ENCODE measurements at regions not wholly inside any gene's neighbourhood (a gene's known extent, or its start where the extent isn't known, plus 50 kb on each side); places are given as distances from the start of the nearest gene placed in this dataset.
"Not testable (repeated sequence)": the region's sequence is repeated elsewhere in the genome, so short reads cannot be mapped to it uniquely, and the experiment has no call there.

DNA sequence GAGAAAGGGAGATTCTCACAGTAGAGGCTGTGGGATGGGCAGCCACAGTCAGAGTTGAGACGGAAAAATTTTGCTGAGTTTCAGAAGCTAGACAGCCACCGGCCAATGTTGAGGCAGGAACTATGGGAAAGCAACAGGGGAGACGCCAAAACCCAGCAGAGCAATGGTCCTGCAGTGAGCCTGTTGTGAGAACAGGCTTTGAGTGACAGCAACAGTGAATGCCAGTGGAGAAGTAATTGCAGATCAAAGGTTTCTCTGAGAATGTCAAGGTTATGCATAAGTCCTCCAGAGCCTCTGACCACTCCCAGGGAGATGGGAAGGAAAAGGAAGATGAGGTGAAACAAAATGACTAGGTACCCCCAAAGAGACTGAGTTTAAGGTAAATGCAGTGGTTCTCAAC, 54.2 kb upstream of the DAAM1 start:
- no peak for DNase-seq (ENCODE audit: low read depth)
- no peak for TF ChIP-seq CTCF (conservative IDR thresholded peaks at IDR 0.05; ENCODE audit: low read length)
- no peak overlapping the region for H3K4me3 ChIP-seq (ENCODE audit: low read length)

DNA sequence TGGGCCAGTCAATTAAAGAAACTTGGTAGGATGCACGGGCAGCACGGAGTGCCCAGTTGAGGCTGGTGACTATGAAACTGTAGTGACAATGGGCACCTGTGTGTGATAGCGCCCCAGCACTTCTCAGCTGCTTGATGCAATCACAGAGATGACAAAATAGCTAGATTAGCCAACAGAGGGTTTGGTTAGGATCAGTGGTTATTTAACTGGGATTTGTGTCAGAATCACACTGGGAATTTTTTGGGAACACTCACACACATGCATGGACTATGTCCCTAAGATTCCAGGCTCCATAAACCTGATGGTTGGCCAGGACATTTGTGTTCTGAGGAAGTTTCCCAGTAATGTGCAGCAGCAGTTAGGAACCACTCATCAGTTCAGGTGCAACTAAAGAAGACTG, 51.2 kb upstream of the DAAM1 start:
- DNase-seq (ENCODE audit: low read depth) = no peak
- TF ChIP-seq CTCF (conservative IDR thresholded peaks at IDR 0.05; ENCODE audit: low read length) = no peak
- no peak overlapping the region for H3K4me3 ChIP-seq (ENCODE audit: low read length)

GRCh38 chr14:59138576-59138975, 49.9 kb upstream of the DAAM1 start:
- not testable (repeated sequence) for DNase-seq (ENCODE audit: low read depth); H3K4me3 ChIP-seq (ENCODE audit: low read length)

Data from AG10803 (cell line).